ENCODE measurements at regions not wholly inside any gene's neighbourhood (a gene's known extent, or its start where the extent isn't known, plus 50 kb on each side); places are given as distances from the start of the nearest gene placed in this dataset.

- TF ChIP-seq CTCF (IDR thresholded peaks at IDR 0.05; ENCODE audit: low read depth, low read length): no peak
- no peaks in the 10 kb centered on the region for H3K27me3 ChIP-seq
- H3K9me3 ChIP-seq: no peaks in the 10 kb centered on the region
- H3K36me3 ChIP-seq: no peaks in the 10 kb centered on the region
- no peaks in the 10 kb centered on the region for H3K4me1 ChIP-seq
- DNase-seq: no peak
- H3K4me3 ChIP-seq (ENCODE audit: low read depth, low read length): no peak overlapping the region
Observed at GRCh38 chr1:55987491-55988249, 591.7 kb downstream of the PLPP3 start.

DNA sequence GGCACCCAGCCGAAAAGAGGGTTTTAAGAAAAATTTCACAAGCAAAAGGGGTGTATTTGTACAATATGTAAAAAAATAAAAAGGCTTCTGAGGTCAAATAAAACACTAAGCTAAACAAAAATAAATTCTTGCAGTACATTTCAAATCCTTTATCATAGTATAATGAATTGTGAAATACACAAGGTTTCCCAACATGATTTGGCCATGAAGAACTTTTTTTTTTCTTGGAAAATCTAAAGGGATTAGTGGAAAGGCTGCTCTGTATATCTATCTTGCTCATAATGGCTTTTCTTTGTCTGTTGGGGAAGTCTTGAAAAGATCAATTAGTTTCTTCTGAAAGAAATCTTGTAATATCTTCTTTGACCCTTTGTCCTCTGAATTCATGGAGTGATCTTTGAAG lies 593.4 kb downstream of the PLPP3 start:
- no peaks in the 10 kb centered on the region for H3K27me3 ChIP-seq
- no peak for DNase-seq
- no peaks in the 10 kb centered on the region for H3K9me3 ChIP-seq
- H3K36me3 ChIP-seq: no peaks in the 10 kb centered on the region
- no peak overlapping the region for H3K4me3 ChIP-seq (ENCODE audit: low read depth, low read length)
- TF ChIP-seq CTCF (IDR thresholded peaks at IDR 0.05; ENCODE audit: low read depth, low read length): no peak
- H3K4me1 ChIP-seq: no peaks in the 10 kb centered on the region

- Histone ChIP-seq H3K4me1 (no peaks in the 10 kb centered on the region), H3K9me3 (no peaks in the 10 kb centered on the region), H3K4me3 (ENCODE audit: low read depth, low read length) (no peak overlapping the region), H3K27me3 (no peaks in the 10 kb centered on the region), H3K36me3 (no peaks in the 10 kb centered on the region)
- no peak for TF ChIP-seq CTCF (IDR thresholded peaks at IDR 0.05; ENCODE audit: low read depth, low read length)
- DNase-seq: no peak
Observed at GRCh38 chr1:55981010-55981650, 598.2 kb downstream of the PLPP3 start.

DNA sequence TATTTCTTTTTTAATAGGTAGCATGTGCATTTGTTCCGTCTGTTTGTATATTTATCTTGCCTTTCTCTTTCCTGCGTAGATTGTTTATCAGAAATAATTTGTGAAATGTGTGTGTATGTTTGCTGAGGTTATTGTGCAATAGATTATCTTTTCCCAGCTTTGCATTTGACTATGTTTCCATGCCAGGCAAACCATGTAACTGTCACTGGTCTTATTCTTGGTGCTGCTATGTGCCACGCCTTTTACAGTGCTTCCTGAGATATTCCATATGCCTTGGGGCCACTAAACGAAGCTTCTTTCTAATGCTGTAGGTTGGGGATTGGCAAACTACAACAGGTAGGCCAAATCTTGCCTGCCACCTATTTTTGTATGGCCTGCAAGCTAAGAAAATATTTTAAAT lies 598.8 kb downstream of the PLPP3 start:
- no peak for TF ChIP-seq CTCF (IDR thresholded peaks at IDR 0.05; ENCODE audit: low read depth, low read length)
- no peak overlapping the region for H3K4me3 ChIP-seq (ENCODE audit: low read depth, low read length)
- no peaks in the 10 kb centered on the region for H3K36me3 ChIP-seq
- H3K9me3 ChIP-seq: no peaks in the 10 kb centered on the region
- H3K27me3 ChIP-seq: no peaks in the 10 kb centered on the region
- no peaks in the 10 kb centered on the region for H3K4me1 ChIP-seq
- no peak for DNase-seq

- Histone ChIP-seq H3K9me3 (no peaks in the 10 kb centered on the region), H3K27me3 (no peaks in the 10 kb centered on the region), H3K36me3 (no peaks in the 10 kb centered on the region), H3K4me1 (no peaks in the 10 kb centered on the region), H3K4me3 (ENCODE audit: low read depth, low read length) (no peak overlapping the region)
- TF ChIP-seq CTCF (IDR thresholded peaks at IDR 0.05; ENCODE audit: low read depth, low read length): no peak
- no peak for DNase-seq
Observed at GRCh38 chr1:55974714-55975441, 604.5 kb downstream of the PLPP3 start.
